AG10803 (cell line): ENCODE measurements at regions not wholly inside any gene's neighbourhood (a gene's known extent, or its start where the extent isn't known, plus 50 kb on each side); places are given as distances from the start of the nearest gene placed in this dataset.

Experiments
- DNase-seq: peaks from one replicate; pipeline ENCODE4 v3.0.0; 2010; ENCODE audit warnings: low read depth
- H3K4me3 ChIP-seq: 2 replicates; pipeline ENCODE4 v1.5.1; 2011; ENCODE audit warnings: mild to moderate bottlenecking, low read length, control low read depth
- CTCF ChIP-seq: conservative IDR thresholded peaks from 2 replicates; pipeline ENCODE4 v1.5.1; 2011; ENCODE audit warnings: mild to moderate bottlenecking, low read length, control low read depth, inconsistent platforms

GRCh38 chr1:169043823-169044222 is 62.7 kb upstream of the ATP1B1 start:
- H3K4me3 ChIP-seq, result no peak overlapping the region

DNA sequence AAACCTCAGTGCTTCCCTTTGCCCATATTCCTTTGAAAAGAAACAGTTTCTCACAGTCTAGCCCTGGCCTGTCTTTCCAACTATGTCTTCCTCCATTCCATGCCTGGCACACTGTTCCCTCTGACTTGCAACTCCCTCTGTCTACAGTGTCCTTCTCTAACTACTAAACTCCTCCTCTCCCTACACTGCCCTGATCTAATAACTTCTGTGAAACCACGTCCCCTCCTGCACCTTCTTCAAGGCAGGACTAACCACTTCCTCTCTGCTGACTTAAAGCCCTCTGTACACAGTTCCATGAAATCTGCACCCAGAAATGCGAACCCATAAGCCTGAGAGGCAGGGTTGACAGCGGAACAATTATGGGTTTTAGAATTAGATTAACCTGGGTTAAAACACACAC is 62.2 kb upstream of the ATP1B1 start:
- H3K4me3 ChIP-seq, result no peak overlapping the region
- no peak for DNase-seq

More at GRCh38 chr1:169043823-169044222, 62.7 kb upstream of the ATP1B1 start:
- DNase-seq, result no peak
- no peak for TF ChIP-seq CTCF

DNA sequence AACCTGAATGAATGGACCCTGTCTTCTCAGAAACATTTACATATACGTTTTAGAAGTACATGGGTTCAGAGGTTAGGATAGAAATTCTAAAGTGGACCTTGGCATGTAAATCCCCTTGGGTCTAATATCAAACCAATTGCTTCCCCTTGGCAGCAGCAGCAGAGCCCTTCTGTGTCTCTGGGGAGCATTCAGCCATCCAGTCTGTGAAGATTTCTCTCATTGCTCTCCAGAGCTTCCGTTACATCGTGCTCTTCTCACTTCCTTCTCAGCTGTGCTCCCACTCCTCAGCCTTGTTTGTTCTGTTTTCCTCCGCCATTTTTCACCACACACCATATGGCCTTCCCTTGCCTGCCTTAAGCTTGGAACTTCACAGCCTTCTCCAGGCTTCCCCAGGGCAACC is 61.5 kb upstream of the ATP1B1 start:
- no peak for TF ChIP-seq CTCF
- no peak overlapping the region for H3K4me3 ChIP-seq
- no peak for DNase-seq

More for the DNA sequence above, 62.2 kb upstream of the ATP1B1 start:
- TF ChIP-seq CTCF, result no peak

GRCh38 chr1:169046671-169047070 is 59.8 kb upstream of the ATP1B1 start:
- H3K4me3 ChIP-seq, result no peak overlapping the region
- no peak for TF ChIP-seq CTCF
- no peak for DNase-seq

GRCh38 chr1:169047074-169047473 is 59.4 kb upstream of the ATP1B1 start:
- no peak for TF ChIP-seq CTCF
- H3K4me3 ChIP-seq, result no peak overlapping the region

GRCh38 chr1:169048043-169048442 is 58.4 kb upstream of the ATP1B1 start:
- H3K4me3 ChIP-seq, result no peak overlapping the region
- TF ChIP-seq CTCF, result no peak
- DNase-seq, result no peak

More at GRCh38 chr1:169047074-169047473, 59.4 kb upstream of the ATP1B1 start:
- DNase-seq, result no peak

DNA sequence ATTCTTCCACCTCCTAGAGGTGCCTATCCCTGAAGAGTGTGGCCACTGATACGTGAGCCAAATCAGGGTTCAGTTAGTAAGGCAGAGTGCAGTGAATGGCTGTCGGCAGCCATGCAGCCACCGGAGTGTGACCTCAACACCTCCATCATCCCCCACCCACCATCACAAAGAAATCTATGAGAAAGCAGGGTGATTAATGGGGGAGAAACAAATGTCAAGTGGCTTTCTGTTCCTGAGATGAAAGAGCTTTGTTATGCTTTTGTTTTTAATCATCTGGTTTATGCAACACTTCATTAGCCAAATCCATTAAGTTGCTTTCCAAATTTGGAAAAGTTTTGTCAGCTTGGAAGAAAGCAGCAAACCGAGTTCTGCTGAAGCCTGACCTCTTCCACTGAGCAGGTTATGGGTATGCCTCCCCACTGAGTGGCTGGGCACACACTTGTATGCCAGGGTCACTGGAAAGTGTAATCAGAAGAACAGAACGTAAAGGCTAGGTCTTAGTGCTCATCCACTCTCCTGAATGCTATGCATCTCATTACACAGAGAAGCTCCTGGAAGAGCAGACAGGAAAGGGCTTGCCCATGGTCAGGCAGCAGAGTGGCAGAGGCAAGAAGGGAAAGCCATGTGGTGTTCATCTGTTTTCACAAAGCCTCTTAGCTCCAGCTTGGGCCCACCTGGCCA is 57.1 kb upstream of the ATP1B1 start:
- no peak for TF ChIP-seq CTCF
- no peak overlapping the region for H3K4me3 ChIP-seq
- DNase-seq, result no peak
